ENCODE measurements at regions not wholly inside any gene's neighbourhood (a gene's known extent, or its start where the extent isn't known, plus 50 kb on each side); places are given as distances from the start of the nearest gene placed in this dataset.

- TF ChIP-seq CTCF (conservative IDR thresholded peaks at IDR 0.05; ENCODE audit: low read depth, low read length) (no peak), EZH2 (IDR thresholded peaks at IDR 0.05; ENCODE audit: borderline replicate concordance, low read depth, low read length, poor library complexity, severe bottlenecking) (no peak)
These were observed 506.0 kb downstream of the DIPK2A start for GRCh38 chr3:144477593-144477992.

Data from A673 (cell line).